Gastroesophageal sphincter (tissue), 3 donors: ENCODE measurements at regions not wholly inside any gene's neighbourhood (a gene's known extent, or its start where the extent isn't known, plus 50 kb on each side); places are given as distances from the start of the nearest gene placed in this dataset.

ENCODE experiments used
- EP300 ChIP-seq: sonication (generic); formaldehyde crosslinking; IDR thresholded peaks from one replicate; pipeline ENCODE4 v1.6.1; 2017; ENCODE audit warnings: antibody characterized with exemption, mild to moderate bottlenecking
- POLR2A ChIP-seq, 2 donors: fragments of 450-650 bp; IDR thresholded peaks; one replicate each; pipeline ENCODE4 v1.6.1; 2017; ENCODE audit warnings: antibody characterized with exemption in 2 of 2, mild to moderate bottlenecking in 2 of 2, moderate library complexity in 1 of 2
- POLR2AphosphoS5 ChIP-seq: sonication (generic); formaldehyde crosslinking; IDR thresholded peaks from one replicate; pipeline ENCODE4 v1.6.1; 2017; ENCODE audit warnings: antibody characterized with exemption
- TF ChIP-seq, protein P1 (sequence below), 4 experiments: fragments of 200-600 bp in 2 of 4; fragments of 450-650 bp in 2 of 4; sonication (generic) in 1 of 4; IDR thresholded peaks; one replicate each; pipeline ENCODE4 v1.5.1; 2017 to 2019; ENCODE audit warnings: antibody characterized with exemption in 4 of 4, mild to moderate bottlenecking in 2 of 4, moderate library complexity in 2 of 4

DNA sequence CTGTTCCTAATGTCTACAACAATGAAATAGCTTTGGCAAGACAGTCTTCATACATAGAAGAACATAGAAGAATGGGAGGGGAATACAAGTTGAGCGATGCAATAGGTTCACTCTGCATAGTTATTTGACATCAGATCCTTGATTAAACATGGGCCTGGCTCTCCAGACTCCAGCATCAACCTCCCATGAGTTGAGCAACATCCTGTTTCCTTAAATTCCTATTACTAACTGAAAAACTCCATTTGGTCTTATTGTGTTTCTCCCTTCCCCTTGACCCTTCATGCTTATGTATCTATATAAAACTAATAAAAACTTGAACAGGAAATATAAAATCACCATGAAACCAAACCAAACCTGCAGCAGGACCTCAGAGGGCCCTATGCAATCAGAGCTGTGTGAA lies 304.5 kb upstream of the SATB1 start:
- TF ChIP-seq, protein P1, sequence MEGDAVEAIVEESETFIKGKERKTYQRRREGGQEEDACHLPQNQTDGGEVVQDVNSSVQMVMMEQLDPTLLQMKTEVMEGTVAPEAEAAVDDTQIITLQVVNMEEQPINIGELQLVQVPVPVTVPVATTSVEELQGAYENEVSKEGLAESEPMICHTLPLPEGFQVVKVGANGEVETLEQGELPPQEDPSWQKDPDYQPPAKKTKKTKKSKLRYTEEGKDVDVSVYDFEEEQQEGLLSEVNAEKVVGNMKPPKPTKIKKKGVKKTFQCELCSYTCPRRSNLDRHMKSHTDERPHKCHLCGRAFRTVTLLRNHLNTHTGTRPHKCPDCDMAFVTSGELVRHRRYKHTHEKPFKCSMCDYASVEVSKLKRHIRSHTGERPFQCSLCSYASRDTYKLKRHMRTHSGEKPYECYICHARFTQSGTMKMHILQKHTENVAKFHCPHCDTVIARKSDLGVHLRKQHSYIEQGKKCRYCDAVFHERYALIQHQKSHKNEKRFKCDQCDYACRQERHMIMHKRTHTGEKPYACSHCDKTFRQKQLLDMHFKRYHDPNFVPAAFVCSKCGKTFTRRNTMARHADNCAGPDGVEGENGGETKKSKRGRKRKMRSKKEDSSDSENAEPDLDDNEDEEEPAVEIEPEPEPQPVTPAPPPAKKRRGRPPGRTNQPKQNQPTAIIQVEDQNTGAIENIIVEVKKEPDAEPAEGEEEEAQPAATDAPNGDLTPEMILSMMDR (IDR thresholded peaks at IDR 0.05), result no peak
- no peak for TF ChIP-seq POLR2AphosphoS5
- TF ChIP-seq POLR2A (IDR thresholded peaks at IDR 0.05), result no peak
- TF ChIP-seq EP300, result no peak
